Endothelial cell of umbilical vein (primary cell): ENCODE measurements at regions not wholly inside any gene's neighbourhood (a gene's known extent, or its start where the extent isn't known, plus 50 kb on each side); places are given as distances from the start of the nearest gene placed in this dataset.
"Not testable (repeated sequence)": the region's sequence is repeated elsewhere in the genome, so short reads cannot be mapped to it uniquely, and the experiment has no call there.

Source experiments
- CTCF ChIP-seq, 2 donors: IDR thresholded peaks; 1 replicate in 1 of 2; 2 replicates in 1 of 2; pipeline ENCODE4 v1.5.1; 2011; ENCODE audit warnings: low read length in 2 of 2, mild to moderate bottlenecking in 2 of 2, moderate library complexity in 2 of 2, control low read depth in 1 of 2, inconsistent platforms in 1 of 2, low read depth in 1 of 2; ENCODE audit not compliant: insufficient read depth in 1 of 2; ENCODE audit errors: extremely low read depth in 1 of 2
- EZH2 ChIP-seq: IDR thresholded peaks from 2 replicates; pipeline ENCODE4 v1.6.1; 2012; ENCODE audit warnings: borderline replicate concordance, low read depth, mild to moderate bottlenecking, moderate library complexity, low read length, inconsistent platforms; ENCODE audit not compliant: severe bottlenecking
- FOS ChIP-seq: IDR thresholded peaks from 2 replicates; pipeline ENCODE4 v1.6.1; 2011; ENCODE audit warnings: mild to moderate bottlenecking, low read length, moderate library complexity, borderline replicate concordance; ENCODE audit not compliant: insufficient read depth
- JUN ChIP-seq: IDR thresholded peaks from 2 replicates; pipeline ENCODE4 v1.6.1; 2011; ENCODE audit warnings: borderline replicate concordance, low read depth; ENCODE audit not compliant: insufficient read length, insufficient read depth
- MYC ChIP-seq: IDR thresholded peaks from one replicate; pipeline ENCODE4 v1.6.1; 2011; ENCODE audit warnings: mild to moderate bottlenecking, low read depth, low read length
- POLR2A ChIP-seq: IDR thresholded peaks from 2 replicates; pipeline ENCODE4 v1.6.1; 2012; ENCODE audit warnings: low read depth, mild to moderate bottlenecking, control low read depth, low read length
- POLR2AphosphoS5 ChIP-seq: IDR thresholded peaks from 2 replicates; pipeline ENCODE4 v1.6.1; 2012; ENCODE audit warnings: low read depth, mild to moderate bottlenecking, control low read depth, low read length, moderate library complexity; ENCODE audit not compliant: insufficient read depth
- TF ChIP-seq, protein P1 (sequence below): IDR thresholded peaks from 2 replicates; pipeline ENCODE4 v1.6.1; 2011; ENCODE audit not compliant: insufficient read depth, insufficient read length

- TF ChIP-seq CTCF (IDR thresholded peaks at IDR 0.05; ENCODE audit: extremely low read depth in 1 of 2, insufficient read depth in 1 of 2, low read depth in 1 of 2, low read length in 2 of 2); POLR2AphosphoS5; POLR2A; JUN; EZH2; FOS; MYC: not testable (repeated sequence)
- TF ChIP-seq, protein P1, sequence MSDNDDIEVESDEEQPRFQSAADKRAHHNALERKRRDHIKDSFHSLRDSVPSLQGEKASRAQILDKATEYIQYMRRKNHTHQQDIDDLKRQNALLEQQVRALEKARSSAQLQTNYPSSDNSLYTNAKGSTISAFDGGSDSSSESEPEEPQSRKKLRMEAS = not testable (repeated sequence)
These were observed 165.3 kb downstream of the ATP6V0E2 start for GRCh38 chr7:150039061-150039460.
